HepG2 (cell line): ENCODE measurements at regions not wholly inside any gene's neighbourhood (a gene's known extent, or its start where the extent isn't known, plus 50 kb on each side); places are given as distances from the start of the nearest gene placed in this dataset.

Experiments
- ATAC-seq: fragments of 200-7000 bp; cut with Tn5 transposase; 3 replicates; pipeline ENCODE4 v1.9.1; 2020; ENCODE audit warnings: mild to moderate bottlenecking, moderate library complexity
- BruUV-seq: library from RNA; stranded (reverse); fragments of 400-500 nt; replicated peaks from 2 replicates; lab custom pipeline; 2021; lab: Mats Ljungman, UMichigan
- CTCF ChIA-PET: fragments of 300-600 bp; formaldehyde crosslinking; extraction: SDS; loops from one replicate; lab custom pipeline; 2021; ENCODE audit warnings: low total read pairs, inconsistent platforms, low intra/inter-chr PET ratio; lab: Yijun Ruan, JAX
- POLR2A ChIA-PET: fragments of 350-600 bp; sonication (Branson Sonifier 250); formaldehyde crosslinking; loops from one replicate; lab custom pipeline; 2020; ENCODE audit warnings: antibody characterized with exemption, inconsistent platforms; lab: Yijun Ruan, JAX
- DNase-seq: peaks from one replicate; pipeline ENCODE4 v3.0.0-alpha.2; 2015; ENCODE audit warnings: low spot score
- FAIRE-seq: peaks from 3 replicates; lab custom pipeline; 2011; peaks lifted over from hg19 to GRCh38; lab: Jason Lieb, UNC
- H2AFZ ChIP-seq: one replicate; pipeline ENCODE4 v1.6.1; 2011; ENCODE audit warnings: low read length, inconsistent platforms
- H3K27ac ChIP-seq: fragments of 300-600 bp; 3 replicates; pipeline ENCODE4 v1.8.0; 2011; ENCODE audit warnings: mixed run types, mild to moderate bottlenecking, mixed read lengths, low read length, inconsistent platforms; ENCODE audit not compliant: insufficient read depth; ENCODE audit errors: extremely low read length
- H3K27me3 ChIP-seq, 2 experiments: fragments of 200-600 bp in 1 of 2; 2 replicates in 1 of 2; 3 replicates in 1 of 2; pipeline versions ENCODE4 v1.6.0 to v1.8.0; 2011; ENCODE audit warnings: low read length in 2 of 2, mild to moderate bottlenecking in 2 of 2, moderate library complexity in 2 of 2, inconsistent platforms in 1 of 2; ENCODE audit not compliant: insufficient read depth in 2 of 2, control insufficient read depth in 1 of 2
- H3K36me3 ChIP-seq, 2 experiments: fragments of 200-600 bp in 1 of 2; replicated peaks in 1 of 2; 2 replicates in 1 of 2; 3 replicates in 1 of 2; pipeline versions ENCODE4 v1.5.1 to v1.8.0; 2011; ENCODE audit warnings: low read length in 2 of 2, inconsistent platforms in 1 of 2; ENCODE audit not compliant: insufficient read depth in 2 of 2, control insufficient read depth in 1 of 2
- H3K4me1 ChIP-seq: 2 replicates; pipeline ENCODE4 v1.5.1; 2012; ENCODE audit warnings: low read length, inconsistent platforms; ENCODE audit not compliant: insufficient read depth
- H3K4me2 ChIP-seq: 2 replicates; pipeline ENCODE4 v1.6.0; 2011; ENCODE audit warnings: low read depth, low read length, inconsistent platforms
- H3K4me3 ChIP-seq, 3 experiments: fragments of 200-600 bp in 1 of 3; sonication (generic), shearing (Covaris generic) in 1 of 3; replicated peaks in 1 of 3; 2 replicates each; pipeline ENCODE4 v1.5.1; 2011 to 2016; ENCODE audit warnings: low read length in 3 of 3, inconsistent platforms in 2 of 3, low read depth in 2 of 3, mild to moderate bottlenecking in 2 of 3, control low read depth in 1 of 3, mixed read lengths in 1 of 3; ENCODE audit not compliant: insufficient read depth in 1 of 3
- H3K79me2 ChIP-seq: one replicate; pipeline ENCODE4 v1.6.1; 2011; ENCODE audit warnings: low read length, inconsistent platforms; ENCODE audit not compliant: insufficient read depth
- H3K9ac ChIP-seq: 2 replicates; pipeline ENCODE4 v1.6.0; 2011; ENCODE audit warnings: mild to moderate bottlenecking, low read depth, low read length, inconsistent platforms; ENCODE audit not compliant: insufficient read depth
- H3K9me3 ChIP-seq: 2 replicates; pipeline ENCODE4 v1.5.1; 2012; ENCODE audit warnings: mild to moderate bottlenecking, low read length
- H4K20me1 ChIP-seq: 2 replicates; pipeline ENCODE4 v1.6.0; 2011; ENCODE audit warnings: inconsistent platforms, mild to moderate bottlenecking, low read length, moderate library complexity; ENCODE audit not compliant: insufficient read depth
- CREBL2 ChIP-seq: sonication (generic); formaldehyde crosslinking; IDR thresholded peaks from 2 replicates; pipeline ENCODE4 v1.8.1; 2023; ENCODE audit warnings: missing genetic modification reagents, mild to moderate bottlenecking, borderline replicate concordance
- SMYD3 ChIP-seq: sonication (generic); formaldehyde crosslinking; IDR thresholded peaks from 2 replicates; pipeline ENCODE4 v1.8.1; 2023; ENCODE audit warnings: mild to moderate bottlenecking, missing genetic modification reagents
- THAP7 ChIP-seq: sonication (generic); formaldehyde crosslinking; IDR thresholded peaks from 2 replicates; pipeline ENCODE4 v1.8.1; 2023; ENCODE audit warnings: mild to moderate bottlenecking, missing genetic modification reagents
- ZHX2 ChIP-seq, 2 experiments: sonication (generic) in 1 of 2; formaldehyde crosslinking in 1 of 2; IDR thresholded peaks; 2 replicates each; pipeline versions ENCODE4 v1.6.1 to v1.9.0; 2014 to 2022; ENCODE audit warnings: antibody characterized with exemption in 1 of 2, borderline replicate concordance in 1 of 2, inconsistent platforms in 1 of 2, low read depth in 1 of 2, missing genetic modification reagents in 1 of 2
- ZNF275 ChIP-seq: sonication (generic); formaldehyde crosslinking; IDR thresholded peaks from 2 replicates; pipeline ENCODE4 v1.8.0; 2022; ENCODE audit warnings: missing genetic modification reagents, mild to moderate bottlenecking, inconsistent platforms, borderline replicate concordance
- ZNF678 ChIP-seq: sonication (generic); formaldehyde crosslinking; IDR thresholded peaks from 2 replicates; pipeline ENCODE4 v1.4.0; 2020; ENCODE audit warnings: mild to moderate bottlenecking, missing genetic modification reagents
- WGBS: methylation state at CpG from one replicate; pipeline ENCODE4 v1.1.6; 2017; ENCODE audit warnings: low lambda C conversion rate; 5-methylcytosine and 5-hydroxymethylcytosine counted together
- in situ Hi-C: cut with HindIII; loops from 2 replicates; pipeline ENCODE4 v1.10.0; 2017; ENCODE audit warnings: low pct_unique_long_range_greater_than_20kb; ENCODE audit not compliant: extremely low pct_ligation_motif_present
- intact Hi-C: fragments of 100-400 bp; cut with micrococcal nuclease; formaldehyde crosslinking; loops from one replicate; pipeline ENCODE4 v1.10.0; 2022; ENCODE audit not compliant: unreplicated experiment

GRCh38 chr5:90226433-90227099 lies 183.0 kb downstream of the CETN3 start:
- POLR2A ChIA-PET = no interaction called here
- H3K4me3 ChIP-seq = no peak overlapping the region
- no peaks in the 10 kb centered on the region for H3K79me2 ChIP-seq
- FAIRE-seq = no peak
- no peaks in the 10 kb centered on the region for H4K20me1 ChIP-seq
- no peak for DNase-seq
- no peak overlapping the region for H3K4me2 ChIP-seq
- 10% methylated on average over 2 of the region's 2 CpGs for WGBS
- H3K9ac ChIP-seq = no peak overlapping the region
- no peaks in the 10 kb centered on the region for H3K27me3 ChIP-seq
- no peak for TF ChIP-seq THAP7 (CRISPR knock-in tag)
- CTCF ChIA-PET = no interaction called here
- H3K4me1 ChIP-seq = no peaks in the 10 kb centered on the region
- in situ Hi-C loops (no loop called here), intact Hi-C loops (no loop called here)
- H3K27ac ChIP-seq = no peak overlapping the region
- no TSS peak for BruUV-seq
- no peak overlapping the region for H2AFZ ChIP-seq
- H3K9me3 ChIP-seq = no peaks in the 10 kb centered on the region
- ATAC-seq = no peak
- no peaks in the 10 kb centered on the region for H3K36me3 ChIP-seq

GRCh38 chr5:90224342-90224741 lies 185.2 kb downstream of the CETN3 start:
- Histone ChIP-seq H2AFZ (no peak overlapping the region), H3K9me3 (no peaks in the 10 kb centered on the region), H3K36me3 (no peaks in the 10 kb centered on the region), H3K27me3 (no peaks in the 10 kb centered on the region), H3K9ac (no peak overlapping the region), H3K27ac (no peak overlapping the region), H4K20me1 (no peaks in the 10 kb centered on the region), H3K4me2 (no peak overlapping the region), H3K4me1 (no peaks in the 10 kb centered on the region), H3K79me2 (no peaks in the 10 kb centered on the region), H3K4me3 (no peak overlapping the region)
- ChIA-PET CTCF (no interaction called here), POLR2A (no interaction called here)
- no CpG with 5 or more reads among the region's 1 CpG for WGBS
- ATAC-seq (no peak), DNase-seq (no peak), FAIRE-seq (no peak)
- intact Hi-C loops = no loop called here
- BruUV-seq = no TSS peak
- in situ Hi-C loops = no loop called here
- no peak for TF ChIP-seq ZNF678 (CRISPR knock-in tag)
- TF ChIP-seq CREBL2 (CRISPR knock-in tag) = no peak
- TF ChIP-seq ZNF275 (CRISPR knock-in tag) = no peak
- TF ChIP-seq SMYD3 (CRISPR knock-in tag) = no peak
- no peak for TF ChIP-seq ZHX2 (IDR thresholded peaks at IDR 0.05; ENCODE audit: low read depth)
- TF ChIP-seq ZHX2 (CRISPR knock-in tag; IDR thresholded peaks at IDR 0.05; ENCODE audit: borderline replicate concordance) = no peak
